GM18951 (cell line): ENCODE measurements at regions not wholly inside any gene's neighbourhood (a gene's known extent, or its start where the extent isn't known, plus 50 kb on each side); places are given as distances from the start of the nearest gene placed in this dataset.
"Not testable (repeated sequence)": the region's sequence is repeated elsewhere in the genome, so short reads cannot be mapped to it uniquely, and the experiment has no call there.

Source experiments
- POLR2A ChIP-seq: IDR thresholded peaks from 4 replicates; pipeline ENCODE4 v1.6.1; 2011; ENCODE audit warnings: mild to moderate bottlenecking; ENCODE audit not compliant: insufficient read length, insufficient read depth; ENCODE audit errors: extremely low read depth
- in situ Hi-C: fragments of 300-500 bp; cut with MboI; formaldehyde crosslinking; loops from one replicate; pipeline ENCODE4 v1.12.0; 2022; ENCODE audit warnings: low sequenced_read_pairs, mixed read lengths, inconsistent platforms; ENCODE audit not compliant: unreplicated experiment

- in situ Hi-C loops, result no loop called here
- TF ChIP-seq POLR2A, result no peak
Measured at GRCh38 chr3:178195824-178196223, 340.4 kb upstream of the KCNMB2 start.

- in situ Hi-C loops, result no loop called here
- TF ChIP-seq POLR2A, result no peak
Measured at GRCh38 chr3:178198329-178198728, 337.9 kb upstream of the KCNMB2 start.

- TF ChIP-seq POLR2A, result no peak
- in situ Hi-C loops, result no loop called here
Measured at GRCh38 chr3:178200316-178200715, 335.9 kb upstream of the KCNMB2 start.

- in situ Hi-C loops, result no loop called here
- no peak for TF ChIP-seq POLR2A
Measured at GRCh38 chr3:178201714-178202113, 334.5 kb upstream of the KCNMB2 start.

GRCh38 chr3:178202194-178202593 lies 334.0 kb upstream of the KCNMB2 start:
- in situ Hi-C loops, result no loop called here
- no peak for TF ChIP-seq POLR2A

GRCh38 chr3:178203165-178203564 lies 333.1 kb upstream of the KCNMB2 start:
- no peak for TF ChIP-seq POLR2A
- in situ Hi-C loops, result no loop called here

GRCh38 chr3:178203650-178204049 lies 332.6 kb upstream of the KCNMB2 start:
- in situ Hi-C loops, result no loop called here
- TF ChIP-seq POLR2A, result no peak

- TF ChIP-seq POLR2A, result no peak
- in situ Hi-C loops, result no loop called here
Measured at GRCh38 chr3:178205740-178206139, 330.5 kb upstream of the KCNMB2 start.

- no peak for TF ChIP-seq POLR2A
- in situ Hi-C loops, result no loop called here
Measured at GRCh38 chr3:178206521-178206920, 329.7 kb upstream of the KCNMB2 start.

- in situ Hi-C loops, result not testable (repeated sequence)
Measured at GRCh38 chr3:178207161-178207560, 329.1 kb upstream of the KCNMB2 start.

GRCh38 chr3:178207627-178208026 lies 328.6 kb upstream of the KCNMB2 start:
- in situ Hi-C loops, result not testable (repeated sequence)

GRCh38 chr3:178209116-178209515 lies 327.1 kb upstream of the KCNMB2 start:
- in situ Hi-C loops, result not testable (repeated sequence)

GRCh38 chr3:178209618-178210017 lies 326.6 kb upstream of the KCNMB2 start:
- in situ Hi-C loops, result not testable (repeated sequence)

GRCh38 chr3:178211086-178211485 lies 325.1 kb upstream of the KCNMB2 start:
- in situ Hi-C loops, result not testable (repeated sequence)

- in situ Hi-C loops, result no loop called here
Measured at GRCh38 chr3:178217479-178217878, 318.8 kb upstream of the KCNMB2 start.

GRCh38 chr3:178218231-178218630 lies 318.0 kb upstream of the KCNMB2 start:
- in situ Hi-C loops, result no loop called here
- no peak for TF ChIP-seq POLR2A

More at GRCh38 chr3:178217479-178217878, 318.8 kb upstream of the KCNMB2 start:
- no peak for TF ChIP-seq POLR2A

GRCh38 chr3:178219661-178220060 lies 316.6 kb upstream of the KCNMB2 start:
- in situ Hi-C loops, result not testable (repeated sequence)
